Activated naive CD8-positive, alpha-beta T cell treated with anti-CD3 and anti-CD28 coated beads, Interleukin-2, amount 10 ng/mL, durations not matched to agents 7 days and 5 days (primary cell): ENCODE measurements at regions not wholly inside any gene's neighbourhood (a gene's known extent, or its start where the extent isn't known, plus 50 kb on each side); places are given as distances from the start of the nearest gene placed in this dataset.
"Not testable (repeated sequence)": the region's sequence is repeated elsewhere in the genome, so short reads cannot be mapped to it uniquely, and the experiment has no call there.

Experiments
- ATAC-seq: fragments of 150-1000 bp; cut with Tn5 transposase; one replicate; pipeline ENCODE4 v1.10.0; 2021; ENCODE audit warnings: low read depth, moderate library complexity
- POLR2A ChIA-PET: fragments of 350-600 bp; sonication (Branson Sonifier 250); formaldehyde crosslinking; loops from one replicate; lab custom pipeline; 2021; ENCODE audit warnings: antibody characterized with exemption; lab: Charles Lee
- DNase-seq: peaks from one replicate; pipeline ENCODE4 v3.0.0; 2021
- H3K27ac Mint-ChIP-seq: one replicate; pipeline ENCODE4 v1.8.0; 2022; ENCODE audit warnings: mild to moderate bottlenecking, mixed read lengths
- H3K27me3 Mint-ChIP-seq: one replicate; pipeline ENCODE4 v1.8.0; 2022; ENCODE audit warnings: mild to moderate bottlenecking, moderate library complexity, mixed read lengths
- H3K36me3 Mint-ChIP-seq: one replicate; pipeline ENCODE4 v1.8.0; 2021; ENCODE audit warnings: mild to moderate bottlenecking, mixed read lengths
- H3K4me1 Mint-ChIP-seq: one replicate; pipeline ENCODE4 v1.8.0; 2021; ENCODE audit warnings: mixed read lengths
- H3K4me3 Mint-ChIP-seq: one replicate; pipeline ENCODE4 v1.8.0; 2022; ENCODE audit warnings: mild to moderate bottlenecking, moderate library complexity, mixed read lengths
- H3K9me3 Mint-ChIP-seq: one replicate; pipeline ENCODE4 v1.8.0; 2021; ENCODE audit warnings: mixed read lengths

DNA sequence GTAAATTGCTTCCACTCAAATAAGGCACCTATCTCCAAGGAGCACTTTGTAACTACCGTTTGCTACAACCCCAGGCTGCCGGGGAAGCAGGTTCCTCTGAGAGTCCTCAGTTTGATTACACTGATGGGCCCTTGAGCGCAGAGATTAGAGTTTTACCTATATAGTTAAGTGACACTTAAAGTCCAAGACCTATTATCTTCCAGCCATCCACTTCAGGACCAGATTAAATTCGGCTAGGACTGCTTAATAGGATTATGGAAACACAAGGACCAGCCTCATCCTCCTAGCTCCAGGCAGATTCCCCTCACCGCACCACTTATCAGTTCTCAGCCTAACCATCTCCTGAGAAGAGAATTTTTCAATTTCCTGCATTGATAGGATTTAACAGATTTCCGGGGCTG is 64.7 kb upstream of the TIAM2 start:
- Mint-ChIP-seq H3K27ac (no peak overlapping the region), H3K36me3 (no peaks in the 10 kb centered on the region), H3K4me3 (no peak overlapping the region), H3K27me3 (no peaks in the 10 kb centered on the region), H3K4me1 (peaks cover 5% of the 10 kb centered on the region), H3K9me3 (no peaks in the 10 kb centered on the region)
- ATAC-seq (no peak), DNase-seq (no peak)
- POLR2A ChIA-PET, result no interaction called here

DNA sequence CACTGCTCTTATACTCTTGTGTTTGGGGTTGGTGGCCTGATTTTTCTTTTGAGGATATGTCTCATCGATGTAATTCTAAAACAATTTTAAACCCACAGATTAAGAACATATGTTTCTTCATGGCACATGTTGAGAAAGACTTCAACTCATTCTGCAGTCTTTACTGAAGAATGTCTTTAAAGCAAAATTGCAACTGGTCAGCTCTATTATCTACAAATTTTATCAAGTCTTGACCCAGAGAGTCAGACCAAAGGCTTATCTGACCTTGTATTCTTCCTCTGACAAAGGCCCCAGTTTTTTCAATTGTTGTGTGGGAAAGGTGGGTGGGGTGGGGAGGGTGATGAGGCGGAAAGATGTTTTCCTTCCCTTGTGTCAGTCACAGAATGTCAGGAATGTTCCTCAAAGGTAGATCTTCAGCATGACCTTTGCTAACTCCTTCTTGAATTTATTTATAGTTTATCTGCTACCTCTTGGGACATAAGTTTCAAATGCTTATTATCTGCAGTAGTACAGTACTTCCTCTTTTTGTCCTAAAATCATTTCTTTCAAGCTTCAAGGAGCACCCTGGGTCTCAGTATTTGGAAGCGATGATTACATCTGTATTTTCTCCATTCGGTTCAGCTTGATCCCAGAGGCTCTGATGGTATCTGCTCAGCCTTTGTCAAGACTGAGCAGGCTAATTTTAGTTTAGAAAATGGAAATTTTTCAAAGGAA is 63.2 kb upstream of the TIAM2 start:
- Mint-ChIP-seq H3K4me1 (peaks cover 5% of the 10 kb centered on the region), H3K27ac (no peak overlapping the region), H3K36me3 (no peaks in the 10 kb centered on the region), H3K9me3 (no peaks in the 10 kb centered on the region), H3K27me3 (no peaks in the 10 kb centered on the region), H3K4me3 (no peak overlapping the region)
- no peak for DNase-seq
- no peak for ATAC-seq
- POLR2A ChIA-PET, result no interaction called here

DNA sequence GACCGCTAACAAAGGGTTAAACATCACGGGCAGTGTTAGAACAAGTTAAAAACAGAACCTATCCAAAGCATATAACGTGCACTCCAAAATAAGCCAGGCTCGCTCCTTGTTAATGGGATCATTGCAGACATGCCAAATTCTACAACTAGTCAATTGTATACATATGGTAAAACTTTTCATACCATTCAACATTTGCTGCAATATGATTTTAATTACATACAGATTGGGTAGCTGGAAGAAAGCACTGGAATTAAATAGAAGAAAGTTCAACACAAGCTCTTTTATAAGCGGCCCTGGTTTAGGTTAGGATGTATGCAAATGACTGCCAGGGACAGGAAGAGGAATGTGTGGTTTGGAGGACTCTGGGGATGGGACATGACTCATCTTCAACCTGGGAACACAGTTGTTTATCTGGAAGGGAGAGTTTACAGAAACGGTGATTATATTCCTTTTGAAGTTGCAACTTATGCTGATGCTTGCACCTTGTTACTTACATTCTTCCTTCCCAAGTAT is 62.5 kb upstream of the TIAM2 start:
- DNase-seq (no peak), ATAC-seq (no peak)
- H3K4me1 Mint-ChIP-seq, result peaks cover 5% of the 10 kb centered on the region
- H3K27ac Mint-ChIP-seq, result no peak overlapping the region
- H3K4me3 Mint-ChIP-seq, result no peak overlapping the region
- H3K36me3 Mint-ChIP-seq, result no peaks in the 10 kb centered on the region
- no peaks in the 10 kb centered on the region for H3K9me3 Mint-ChIP-seq
- POLR2A ChIA-PET, result no interaction called here
- H3K27me3 Mint-ChIP-seq, result no peaks in the 10 kb centered on the region

DNA sequence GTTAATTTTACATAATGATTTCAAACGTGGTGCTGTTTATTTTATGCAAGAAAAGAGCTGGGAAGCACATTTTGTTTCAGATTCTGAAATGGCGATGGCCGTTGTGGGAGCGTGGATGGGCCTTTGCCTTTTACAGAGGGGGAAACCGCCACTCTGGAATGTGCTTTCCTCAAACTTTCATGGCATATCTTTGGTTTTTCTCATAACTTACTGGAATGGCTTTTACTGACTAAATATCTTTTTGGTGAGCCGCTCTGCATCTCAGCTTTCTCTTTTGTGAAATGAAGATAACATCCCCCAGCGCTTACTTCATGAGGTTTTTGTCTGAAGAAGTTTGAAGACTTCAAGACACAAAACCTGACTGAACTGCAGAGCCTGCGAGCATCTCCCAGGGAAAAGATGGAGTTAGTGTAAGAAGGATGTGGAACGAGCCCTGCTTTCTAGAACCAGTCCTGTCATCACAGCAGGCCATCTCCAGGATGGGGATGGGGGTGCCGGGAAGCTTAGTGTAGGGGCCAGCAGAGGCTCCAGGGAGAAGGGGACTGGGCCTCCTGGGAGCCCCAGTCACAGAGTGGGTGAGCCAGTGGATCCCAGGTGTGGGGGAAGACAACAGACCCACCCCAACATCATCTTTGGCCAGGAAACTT is 61.8 kb upstream of the TIAM2 start:
- H3K4me3 Mint-ChIP-seq, result no peak overlapping the region
- H3K27ac Mint-ChIP-seq, result no peak overlapping the region
- POLR2A ChIA-PET, result no interaction called here
- H3K36me3 Mint-ChIP-seq, result no peaks in the 10 kb centered on the region
- H3K27me3 Mint-ChIP-seq, result no peaks in the 10 kb centered on the region
- no peaks in the 10 kb centered on the region for H3K9me3 Mint-ChIP-seq
- ATAC-seq (no peak), DNase-seq (no peak)
- peaks cover 5% of the 10 kb centered on the region for H3K4me1 Mint-ChIP-seq

DNA sequence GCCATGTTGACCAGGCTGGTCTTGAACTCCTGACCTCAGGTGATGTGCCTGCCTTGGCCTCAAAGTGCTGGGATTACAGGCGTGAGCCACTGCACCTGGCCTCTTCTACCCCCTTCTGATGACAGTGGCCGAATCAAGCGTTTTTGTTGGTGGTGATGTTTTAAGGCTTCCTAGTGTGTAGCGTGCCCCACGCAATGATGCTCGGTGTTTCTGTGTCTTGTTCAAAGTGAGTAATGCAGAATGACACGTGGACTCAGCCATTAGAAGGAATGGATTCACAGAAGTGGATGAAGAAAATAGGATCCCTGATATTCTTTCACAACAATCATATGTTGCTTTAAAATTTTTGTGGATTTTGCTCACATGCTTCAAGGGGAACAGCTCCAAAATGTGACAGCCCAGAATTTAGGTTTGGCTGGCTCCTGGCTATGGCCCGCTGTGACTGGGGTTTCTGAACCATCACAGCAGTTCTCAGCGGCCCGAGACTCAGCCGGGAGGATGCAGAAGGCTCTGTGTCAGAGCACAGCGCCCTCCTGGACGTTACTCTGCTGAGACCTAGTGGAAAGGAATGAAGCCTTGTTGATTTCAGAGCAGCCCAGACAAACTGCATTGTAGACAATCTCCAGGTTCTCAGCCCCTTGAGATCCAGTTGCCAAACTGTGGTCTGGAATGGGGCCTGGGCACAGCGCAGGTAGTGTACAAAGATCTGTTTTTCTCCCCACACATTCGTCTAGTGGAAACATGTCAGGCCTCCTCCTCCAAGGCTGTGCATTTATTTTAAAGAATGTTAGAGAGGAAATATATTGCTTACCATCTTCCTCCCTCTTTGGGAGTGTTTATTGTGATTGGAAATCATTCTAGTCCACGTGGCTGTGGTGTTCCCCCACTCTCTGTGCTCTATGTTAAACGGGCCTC is 57.6 kb upstream of the TIAM2 start:
- Mint-ChIP-seq H3K27me3 (no peaks in the 10 kb centered on the region), H3K27ac (no peak overlapping the region)

DNA sequence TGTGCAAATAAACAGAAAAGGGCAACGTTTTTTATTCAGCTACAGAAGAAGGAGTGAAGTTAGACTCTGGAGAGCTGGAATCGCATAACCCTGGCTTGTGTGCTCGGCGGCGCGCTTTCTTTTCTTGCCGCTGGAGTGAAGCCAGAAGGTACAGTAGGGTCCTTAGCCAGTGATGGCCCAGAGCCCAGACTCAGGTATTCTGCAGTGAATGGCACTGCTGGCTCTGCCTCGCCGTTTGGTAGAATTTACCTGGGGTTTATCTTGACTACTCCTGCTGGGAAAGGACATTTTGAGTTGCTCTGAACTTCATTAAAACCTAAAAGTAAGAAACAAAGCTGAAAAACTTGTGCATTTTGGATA is 56.9 kb upstream of the TIAM2 start:
- DNase-seq (no peak), ATAC-seq (no peak)
- POLR2A ChIA-PET, result no interaction called here
- H3K36me3 Mint-ChIP-seq, result no peaks in the 10 kb centered on the region
- no peak overlapping the region for H3K27ac Mint-ChIP-seq
- H3K4me3 Mint-ChIP-seq, result no peak overlapping the region
- no peaks in the 10 kb centered on the region for H3K4me1 Mint-ChIP-seq
- H3K27me3 Mint-ChIP-seq, result no peaks in the 10 kb centered on the region
- no peaks in the 10 kb centered on the region for H3K9me3 Mint-ChIP-seq

More for the DNA sequence above, 57.6 kb upstream of the TIAM2 start:
- no peak overlapping the region for H3K4me3 Mint-ChIP-seq
- POLR2A ChIA-PET, result no interaction called here
- DNase-seq (no peak), ATAC-seq (no peak)
- H3K36me3 Mint-ChIP-seq, result no peaks in the 10 kb centered on the region
- H3K4me1 Mint-ChIP-seq, result peaks cover 2% of the 10 kb centered on the region
- no peaks in the 10 kb centered on the region for H3K9me3 Mint-ChIP-seq

DNA sequence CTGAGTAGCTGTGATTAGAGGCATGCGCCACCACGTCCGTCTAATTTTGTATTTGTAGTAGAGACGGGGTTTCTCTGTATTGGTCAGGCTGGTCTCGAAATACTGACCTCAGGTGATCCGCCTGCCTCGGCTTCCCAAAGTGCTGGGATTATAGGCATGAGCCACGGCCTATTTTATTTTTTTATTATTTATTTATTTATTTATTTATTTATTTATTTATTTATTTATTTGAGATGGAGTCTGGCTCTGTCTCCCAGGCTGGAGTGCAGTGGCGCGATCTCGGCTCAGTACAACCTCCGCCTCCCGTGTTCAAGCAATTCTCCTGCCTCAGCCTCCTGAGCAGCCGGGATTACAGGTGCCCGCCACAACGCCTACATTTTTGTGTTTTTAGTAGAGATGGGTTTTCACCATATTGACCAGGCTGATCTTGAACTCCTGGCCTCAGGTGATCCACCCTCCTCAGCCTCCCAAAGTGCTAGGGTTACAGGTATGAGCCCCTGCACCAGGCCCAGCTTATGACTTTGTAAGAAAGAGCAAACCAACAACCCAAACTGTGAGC is 56.3 kb upstream of the TIAM2 start:
- ATAC-seq, H3K4me1 Mint-ChIP-seq, H3K4me3 Mint-ChIP-seq, POLR2A ChIA-PET, H3K9me3 Mint-ChIP-seq, H3K27ac Mint-ChIP-seq, H3K36me3 Mint-ChIP-seq, H3K27me3 Mint-ChIP-seq, DNase-seq: not testable (repeated sequence)

DNA sequence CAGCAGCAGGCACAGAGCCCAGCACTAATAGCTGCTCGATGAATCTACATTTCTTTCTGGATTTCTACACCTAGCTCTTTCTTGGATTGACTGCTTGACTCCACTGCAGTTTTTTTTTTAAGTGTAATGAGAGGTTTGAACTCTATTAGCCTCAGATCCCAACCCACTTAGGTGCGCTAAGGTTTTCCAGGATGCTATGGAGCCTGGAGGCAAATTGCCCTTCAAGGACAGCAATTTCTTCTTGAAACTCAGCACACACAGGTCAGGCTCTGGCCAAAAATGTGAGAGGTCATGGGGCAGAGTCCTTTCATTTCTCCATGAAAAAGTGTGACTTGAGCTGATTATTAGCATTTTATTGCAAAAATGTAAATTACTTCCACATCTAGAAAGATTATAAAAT is 52.3 kb upstream of the TIAM2 start:
- ATAC-seq (no peak), DNase-seq (no peak)
- Mint-ChIP-seq H3K27ac (no peak overlapping the region), H3K4me3 (no peak overlapping the region), H3K36me3 (peaks cover 6% of the 10 kb centered on the region), H3K27me3 (no peaks in the 10 kb centered on the region), H3K9me3 (peaks cover 3% of the 10 kb centered on the region), H3K4me1 (no peaks in the 10 kb centered on the region)
- POLR2A ChIA-PET, result no interaction called here

DNA sequence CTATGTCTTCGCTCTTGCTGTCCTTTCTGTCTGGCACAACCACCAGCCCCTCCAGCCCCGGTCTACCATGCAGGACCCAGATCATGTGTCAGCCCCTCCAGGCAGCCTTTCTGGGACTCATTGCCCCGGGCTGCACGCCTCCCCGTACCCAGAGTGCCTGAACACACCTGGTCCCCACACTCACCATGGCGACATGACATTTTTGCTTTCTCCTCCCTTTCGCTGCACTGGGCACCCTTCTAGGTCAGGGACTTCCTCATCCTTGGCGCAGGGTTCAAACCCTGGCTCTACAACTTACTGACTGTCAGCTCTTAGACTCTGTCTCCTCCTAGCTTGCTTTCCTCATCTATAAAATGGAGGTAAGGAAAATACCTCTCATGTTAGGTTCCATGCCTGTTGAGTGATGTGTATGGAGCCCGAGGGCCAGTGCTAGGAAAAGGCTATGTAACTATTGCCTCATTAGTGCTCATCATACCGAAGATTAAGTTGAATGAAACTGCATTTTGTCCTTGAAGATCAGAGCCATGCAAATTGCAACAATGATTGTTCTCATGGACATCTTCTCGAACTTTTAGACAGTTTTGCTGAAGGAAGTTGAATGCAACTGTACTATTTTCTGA is 49.7 kb upstream of the TIAM2 start:
- DNase-seq (no peak), ATAC-seq (no peak)
- Mint-ChIP-seq H3K27me3 (no peaks in the 10 kb centered on the region), H3K9me3 (peaks cover 7% of the 10 kb centered on the region), H3K27ac (no peak overlapping the region), H3K36me3 (peaks cover 15% of the 10 kb centered on the region), H3K4me1 (peaks cover 2% of the 10 kb centered on the region), H3K4me3 (no peak overlapping the region)
- POLR2A ChIA-PET, result no interaction called here
